Stimulated activated CD4-positive, alpha-beta T cell treated with anti-CD3 and anti-CD28 coated beads, TNF-alpha, amount 100 ng/mL, for 4 hours (primary cell): ENCODE measurements at regions not wholly inside any gene's neighbourhood (a gene's known extent, or its start where the extent isn't known, plus 50 kb on each side); places are given as distances from the start of the nearest gene placed in this dataset.

Experiments used
- DNase-seq, 3 experiments: peaks; one replicate each; pipeline ENCODE4 v3.0.0-alpha.2; 2020; ENCODE audit warnings: low read depth in 3 of 3

DNA sequence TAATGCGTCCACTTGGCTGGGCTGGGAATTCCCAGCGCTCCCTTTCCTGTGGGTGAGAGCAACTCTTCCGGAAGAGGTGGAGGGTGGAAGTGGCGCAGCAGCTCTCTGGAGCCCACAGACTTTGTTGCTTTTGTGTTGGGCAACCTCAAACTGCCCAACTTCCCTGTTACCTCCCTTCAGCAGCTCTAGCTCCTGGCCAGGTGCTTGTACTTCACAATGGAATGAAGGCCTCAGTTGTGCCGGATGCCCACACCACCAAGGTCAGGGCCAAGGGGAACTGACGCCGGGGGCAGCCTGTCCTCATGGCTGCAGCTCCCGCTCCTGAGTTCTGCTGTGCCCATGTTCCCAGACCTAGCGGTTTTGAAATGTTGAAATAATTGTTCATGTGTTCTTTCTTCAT lies 322.9 kb downstream of the GALR1 start:
- DNase-seq, result no peak

GRCh38 chr18:77573571-77573970 lies 323.9 kb downstream of the GALR1 start:
- DNase-seq, result no peak

GRCh38 chr18:77590943-77591515 lies 341.4 kb downstream of the GALR1 start:
- DNase-seq, result no peak

DNA sequence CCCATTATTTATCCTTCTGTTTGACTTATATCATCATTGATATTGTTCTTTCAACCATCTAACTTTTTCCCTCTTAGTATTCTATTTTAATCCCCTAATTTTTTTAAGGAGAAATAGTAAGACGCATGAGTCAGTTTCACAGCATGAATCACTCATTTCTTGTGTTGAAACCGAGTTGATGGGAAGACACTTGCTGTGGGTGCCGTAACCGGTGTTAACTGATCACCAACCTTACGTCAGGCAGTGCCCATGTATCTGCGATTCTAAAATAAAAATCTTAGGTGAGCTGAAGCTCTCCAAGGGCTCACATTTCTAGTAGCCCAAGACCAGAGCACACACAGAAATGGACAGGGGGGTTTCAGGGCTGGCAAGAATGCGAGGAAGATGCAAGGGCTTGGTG lies 348.1 kb downstream of the GALR1 start:
- DNase-seq, result no peak

- no peak for DNase-seq
Measured at GRCh38 chr18:77600674-77601073, 351.0 kb downstream of the GALR1 start.

GRCh38 chr18:77601567-77601966 lies 351.9 kb downstream of the GALR1 start:
- DNase-seq, result no peak

GRCh38 chr18:77607087-77607486 lies 357.4 kb downstream of the GALR1 start:
- DNase-seq, result no peak

- no peak for DNase-seq
Measured at GRCh38 chr18:77608807-77609206, 359.2 kb downstream of the GALR1 start.

GRCh38 chr18:77617694-77618093 lies 368.0 kb downstream of the GALR1 start:
- DNase-seq, result no peak

DNA sequence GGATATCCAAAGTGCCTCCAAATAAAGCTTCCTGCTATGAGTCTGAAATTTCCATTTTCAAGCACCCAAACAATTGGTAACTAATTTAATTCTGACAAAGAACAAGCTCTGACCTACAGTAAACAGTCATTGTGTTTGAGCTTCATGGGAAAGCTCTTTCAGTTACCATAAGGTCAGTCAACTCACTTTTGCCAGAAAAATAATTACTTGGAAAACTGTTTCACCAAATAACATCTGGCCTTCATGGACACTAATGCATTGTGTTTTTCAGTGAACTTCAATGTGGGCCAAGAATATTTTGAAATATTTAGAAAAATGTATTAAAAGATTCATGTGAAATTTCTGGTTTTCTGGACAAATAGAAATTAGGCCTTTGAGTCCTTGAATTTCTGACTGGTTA lies 369.9 kb downstream of the GALR1 start:
- DNase-seq, result no peak

- DNase-seq, result no peak
Measured at GRCh38 chr18:77622009-77622692, 372.5 kb downstream of the GALR1 start.

DNA sequence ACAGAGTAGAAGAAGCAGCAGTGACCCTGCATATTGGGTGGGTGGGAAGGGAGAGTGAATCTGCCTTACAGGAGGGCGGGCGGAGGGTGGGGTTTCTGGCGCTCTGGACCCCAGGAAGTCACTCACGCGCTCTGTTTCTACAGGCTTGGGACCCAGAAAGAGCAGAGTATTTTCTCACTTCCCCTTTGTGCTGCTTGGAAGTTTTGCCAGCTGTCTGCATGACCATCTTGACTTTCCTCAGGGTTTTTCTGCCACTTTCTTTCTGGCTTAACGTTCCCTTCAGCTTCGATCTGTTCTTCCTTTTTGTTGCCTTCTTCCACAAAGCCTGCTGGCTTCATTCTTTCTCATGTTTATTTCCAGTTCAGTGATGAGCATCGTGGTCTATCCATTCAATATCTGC lies 383.1 kb downstream of the GALR1 start:
- no peak for DNase-seq

DNA sequence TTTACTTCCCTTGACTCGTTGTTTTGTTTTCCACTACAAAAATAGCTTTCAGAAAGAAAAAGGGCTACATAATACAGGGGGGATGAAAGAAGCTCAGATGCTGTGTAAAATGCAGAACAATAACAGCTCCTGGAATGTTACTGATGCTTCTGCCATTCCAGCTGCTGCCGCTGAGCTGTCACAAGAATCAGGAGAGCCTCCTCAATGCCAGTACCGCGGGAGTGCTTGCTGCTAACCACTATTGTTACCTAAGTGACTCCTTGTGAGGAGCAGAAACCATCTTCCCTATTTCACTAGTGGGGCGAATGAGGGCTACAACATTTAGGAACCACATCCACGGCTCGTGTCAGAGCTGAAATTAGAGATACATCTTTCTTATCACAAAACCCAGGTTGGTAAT lies 384.8 kb downstream of the GALR1 start:
- DNase-seq, result no peak

DNA sequence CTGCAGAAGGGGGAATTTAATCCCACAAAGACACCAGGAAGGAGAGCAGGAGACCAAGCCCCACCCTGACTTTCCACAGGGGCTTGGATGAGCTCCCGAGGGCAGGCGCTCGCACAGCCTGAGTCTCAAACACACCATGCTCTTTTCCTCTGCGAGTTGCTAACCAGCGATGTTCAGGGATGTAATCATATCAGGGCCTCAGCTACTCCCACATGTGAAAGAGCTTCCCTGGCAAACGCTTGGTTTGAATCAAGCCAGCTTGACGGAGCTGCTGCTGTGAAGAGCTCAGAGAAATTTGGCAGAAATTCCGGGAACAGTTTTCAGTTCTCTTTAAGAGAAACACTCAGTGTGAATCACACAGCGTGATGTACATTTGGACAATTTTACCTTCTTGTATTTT lies 385.8 kb downstream of the GALR1 start:
- no peak for DNase-seq

- no peak for DNase-seq
Measured at GRCh38 chr18:77635858-77636257, 386.2 kb downstream of the GALR1 start.

- DNase-seq, result no peak
Measured at GRCh38 chr18:77645170-77645872, 395.7 kb downstream of the GALR1 start.

DNA sequence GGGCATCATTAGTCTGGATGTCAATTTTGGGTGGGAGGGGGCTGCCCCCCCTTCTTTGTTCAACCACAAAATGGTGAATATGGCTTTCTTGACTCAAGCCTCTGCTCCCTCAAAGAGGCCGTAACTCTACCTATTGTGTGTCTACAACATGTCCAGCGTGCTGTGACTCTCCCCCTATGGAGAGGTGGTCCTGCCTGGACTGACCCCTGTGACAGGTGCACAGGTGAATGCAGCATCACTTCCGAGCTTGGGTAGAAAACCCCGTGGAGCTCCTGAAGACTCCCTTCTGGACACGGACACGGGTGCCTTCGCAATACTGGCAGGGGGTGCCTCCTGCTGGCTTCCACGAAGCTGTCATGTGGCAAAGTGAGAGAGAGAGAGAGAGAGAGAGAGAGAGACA lies 397.8 kb downstream of the GALR1 start:
- no peak for DNase-seq

- no peak for DNase-seq
Measured at GRCh38 chr18:77648411-77648810, 398.8 kb downstream of the GALR1 start.

DNA sequence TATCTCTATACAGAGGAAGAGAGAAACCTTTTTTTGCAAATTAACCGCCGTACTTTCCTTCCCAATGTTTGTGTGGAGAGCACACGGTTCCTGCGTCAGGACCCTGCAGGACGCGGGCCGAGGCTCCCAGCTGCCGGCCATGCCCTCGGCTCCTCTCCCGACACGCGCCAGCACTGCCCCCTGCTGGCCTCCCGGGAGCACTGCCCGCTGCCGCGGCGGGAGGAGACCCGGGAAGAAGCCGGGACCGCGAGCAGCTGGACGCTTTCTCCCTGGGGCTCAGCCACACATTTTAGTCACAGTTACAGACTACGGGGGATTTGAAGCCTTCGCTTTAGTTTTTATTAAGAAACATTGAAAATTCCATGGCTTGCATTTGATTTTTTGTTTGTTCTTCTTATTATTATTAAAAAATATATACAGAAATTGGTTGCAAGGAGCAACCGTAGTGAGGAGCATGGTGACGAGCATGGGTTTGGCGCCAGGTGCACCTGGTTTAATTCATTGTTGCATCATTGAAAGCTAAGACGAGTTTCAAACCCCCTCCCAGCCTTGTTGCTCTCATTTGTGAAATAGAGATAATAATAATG lies 401.2 kb downstream of the GALR1 start:
- DNase-seq, result peak; percentile 13 to 30 (median 19)

GRCh38 chr18:77651441-77651840 lies 401.8 kb downstream of the GALR1 start:
- DNase-seq, result no peak

- no peak for DNase-seq
Measured at GRCh38 chr18:77653792-77654191, 404.1 kb downstream of the GALR1 start.

GRCh38 chr18:77654302-77654701 lies 404.7 kb downstream of the GALR1 start:
- DNase-seq, result no peak
